PC-3 (cell line): ENCODE measurements at regions not wholly inside any gene's neighbourhood (a gene's known extent, or its start where the extent isn't known, plus 50 kb on each side); places are given as distances from the start of the nearest gene placed in this dataset.

Experiments used
- ATAC-seq: fragments of 200-7000 bp; cut with Tn5 transposase; 2 replicates; pipeline ENCODE4 v1.9.1; 2020; ENCODE audit warnings: mild to moderate bottlenecking, moderate library complexity
- BruUV-seq: library from RNA; stranded (reverse); fragments of 400-500 nt; replicated peaks from 2 replicates; lab custom pipeline; 2021; lab: Mats Ljungman, UMichigan
- CTCF ChIA-PET: fragments of 300-600 bp; sonication (Branson Sonifier 250); formaldehyde crosslinking; loops from one replicate; lab custom pipeline; 2022; ENCODE audit warnings: antibody characterized with exemption; lab: Charles Lee
- POLR2A ChIA-PET: fragments of 300-600 bp; sonication (Branson Sonifier 250); formaldehyde crosslinking; loops from one replicate; lab custom pipeline; 2022; ENCODE audit warnings: antibody characterized with exemption; ENCODE audit not compliant: unreplicated experiment; lab: Charles Lee
- DNase-seq: peaks from one replicate; pipeline ENCODE4 v3.0.0-alpha.2; 2015
- H2AFZ ChIP-seq: fragments of 300-600 bp; sonication (generic); 2 replicates; pipeline ENCODE4 v1.6.0; 2016; ENCODE audit warnings: antibody characterized with exemption, low read length
- H3F3A ChIP-seq: fragments of 300-600 bp; sonication (generic); one replicate; pipeline ENCODE4 v1.6.0; 2017; ENCODE audit warnings: antibody characterized with exemption, low read length, control low read depth, mild to moderate bottlenecking; ENCODE audit not compliant: unreplicated experiment
- H3K27ac ChIP-seq: fragments of 300-600 bp; sonication (generic); 2 replicates; pipeline ENCODE4 v1.5.1; 2016; ENCODE audit warnings: mild to moderate bottlenecking, low read length
- H3K27me3 ChIP-seq: fragments of 300-600 bp; sonication (generic); 2 replicates; pipeline ENCODE4 v1.6.1; 2016; ENCODE audit warnings: low read length, mixed read lengths
- H3K36me3 ChIP-seq: fragments of 300-600 bp; sonication (generic); 2 replicates; pipeline ENCODE4 v1.6.1; 2016; ENCODE audit warnings: low read depth, mixed run types, low read length, mixed read lengths
- H3K4me1 ChIP-seq: fragments of 300-600 bp; sonication (generic); 2 replicates; pipeline ENCODE4 v1.5.1; 2016; ENCODE audit warnings: low read length; ENCODE audit not compliant: insufficient read depth
- H3K4me2 ChIP-seq: fragments of 300-600 bp; sonication (generic); 2 replicates; pipeline ENCODE4 v1.6.0; 2016; ENCODE audit warnings: low read length
- H3K4me3 ChIP-seq: fragments of 300-600 bp; sonication (generic); 2 replicates; pipeline ENCODE4 v1.5.1; 2016; ENCODE audit warnings: mild to moderate bottlenecking, low read length, mixed read lengths
- H3K79me2 ChIP-seq: fragments of 300-600 bp; sonication (generic); 2 replicates; pipeline ENCODE4 v1.6.1; 2017; ENCODE audit warnings: low read length, mixed read lengths
- H3K9ac ChIP-seq: fragments of 300-600 bp; sonication (generic); 2 replicates; pipeline ENCODE4 v1.6.0; 2016; ENCODE audit warnings: mild to moderate bottlenecking, low read length
- H3K9me2 ChIP-seq: fragments of 300-600 bp; sonication (generic); replicated peaks from 2 replicates; pipeline ENCODE4 v1.6.1; 2016; ENCODE audit warnings: mixed run types, low read length, mixed read lengths
- H3K9me3 ChIP-seq: fragments of 300-600 bp; sonication (generic); 2 replicates; pipeline ENCODE4 v1.6.1; 2016; ENCODE audit warnings: low read length, mixed read lengths
- H4K20me1 ChIP-seq: fragments of 300-600 bp; sonication (generic); 2 replicates; pipeline ENCODE4 v1.6.1; 2016; ENCODE audit warnings: low read length, mixed read lengths
- CTCF ChIP-seq: fragments of 300-600 bp; sonication (generic); conservative IDR thresholded peaks from 2 replicates; pipeline ENCODE4 v1.5.1; 2017; ENCODE audit warnings: antibody characterized with exemption, low read depth, mild to moderate bottlenecking, low read length
- EZH2 ChIP-seq: fragments of 300-600 bp; sonication (generic); IDR thresholded peaks from one replicate; pipeline ENCODE4 v1.6.1; 2017; ENCODE audit warnings: antibody characterized with exemption, mild to moderate bottlenecking, low read length; ENCODE audit not compliant: unreplicated experiment
- EZH2phosphoT487 ChIP-seq: fragments of 300-600 bp; sonication (generic); IDR thresholded peaks from 2 replicates; pipeline ENCODE4 v1.6.1; 2018; ENCODE audit warnings: mild to moderate bottlenecking, antibody characterized with exemption, low read length, borderline replicate concordance
- intact Hi-C: fragments of 100-400 bp; cut with micrococcal nuclease; formaldehyde crosslinking; loops from 2 replicates; pipeline ENCODE4 v1.9.0; 2023

GRCh38 chr1:172895050-172895460, 155.7 kb downstream of the TNFSF18 start:
- POLR2A ChIA-PET = interaction anchor here (0.6 to 0.7 kb wide), 2 partner anchors 22 to 36 kb away, joined by 6 to 14 read pairs; no protein-coding TSS in a partner anchor
- Histone ChIP-seq H3K4me3 (peak overlapping the region; percentile 14; the same call in 1 of the 2 replicates), H3K79me2 (no peaks in the 10 kb centered on the region)

GRCh38 chr1:172895761-172896160, 155.0 kb downstream of the TNFSF18 start:
- H3K4me1 ChIP-seq = peaks cover 39% of the 10 kb centered on the region
- peak; percentile 48 for ATAC-seq
- intact Hi-C loops = no loop called here
- ChIA-PET POLR2A (interaction anchor here (0.6 to 0.7 kb wide), 4 partner anchors 21 to 786 kb away, joined by 6 to 14 read pairs (median 6); no protein-coding TSS in a partner anchor), CTCF (interaction anchor here (1.1 kb wide), 1 partner anchor 360 kb away, joined by 4 read pairs; no protein-coding TSS in a partner anchor)
- H2AFZ ChIP-seq = no peak overlapping the region
- H3K9me2 ChIP-seq = no peaks in the 10 kb centered on the region
- H3K4me3 ChIP-seq = no peak overlapping the region
- H3K9ac ChIP-seq = no peak overlapping the region
- H3F3A ChIP-seq = peaks cover 4% of the 10 kb centered on the region
- H4K20me1 ChIP-seq = no peaks in the 10 kb centered on the region
- TF ChIP-seq CTCF (no peak), EZH2 (no peak), EZH2phosphoT487 (no peak)
- no peaks in the 10 kb centered on the region for H3K9me3 ChIP-seq
- no peaks in the 10 kb centered on the region for H3K79me2 ChIP-seq
- H3K4me2 ChIP-seq = peak overlapping the region; percentile 36; the same call in 1 of the 2 replicates
- peak overlapping the region; percentile 0 for H3K27ac ChIP-seq
- BruUV-seq = no TSS peak
- no peaks in the 10 kb centered on the region for H3K27me3 ChIP-seq
- H3K36me3 ChIP-seq = no peaks in the 10 kb centered on the region
- peak; percentile 89 for DNase-seq

More at GRCh38 chr1:172895050-172895460, 155.7 kb downstream of the TNFSF18 start:
- Histone ChIP-seq H3F3A (peaks cover 4% of the 10 kb centered on the region), H3K9ac (no peak overlapping the region), H3K27me3 (no peaks in the 10 kb centered on the region), H3K36me3 (no peaks in the 10 kb centered on the region), H3K27ac (no peak overlapping the region), H3K4me2 (peak overlapping the region; percentile 36), H4K20me1 (no peaks in the 10 kb centered on the region), H3K9me2 (no peaks in the 10 kb centered on the region), H3K4me1 (peaks cover 39% of the 10 kb centered on the region), H2AFZ (peak overlapping the region; percentile 21), H3K9me3 (no peaks in the 10 kb centered on the region)
- intact Hi-C loops = no loop called here
- peak; percentile 66 for ATAC-seq
- CTCF ChIA-PET = interaction anchor here (0.5 to 1.1 kb wide), 2 partner anchors 360 to 451 kb away, joined by 3 to 4 read pairs; no protein-coding TSS in a partner anchor
- DNase-seq = peak; percentile 54
- BruUV-seq = no TSS peak
- TF ChIP-seq CTCF = no peak
- TF ChIP-seq EZH2phosphoT487 = no peak
- no peak for TF ChIP-seq EZH2

GRCh38 chr1:172897738-172898137, 153.0 kb downstream of the TNFSF18 start:
- peak; percentile 74 for DNase-seq
- ATAC-seq = peak; percentile 15; the same call in 1 of the 2 replicates
- Histone ChIP-seq H3K79me2 (no peaks in the 10 kb centered on the region), H3K27me3 (no peaks in the 10 kb centered on the region), H3K9me3 (no peaks in the 10 kb centered on the region), H3K4me1 (peaks cover 48% of the 10 kb centered on the region), H3K27ac (no peak overlapping the region), H3K9ac (no peak overlapping the region), H4K20me1 (no peaks in the 10 kb centered on the region), H3K36me3 (no peaks in the 10 kb centered on the region), H3K4me3 (no peak overlapping the region), H3K9me2 (no peaks in the 10 kb centered on the region), H3K4me2 (no peak overlapping the region), H2AFZ (no peak overlapping the region), H3F3A (peaks cover 10% of the 10 kb centered on the region)
- intact Hi-C loops = no loop called here
- ChIA-PET CTCF (no interaction called here), POLR2A (interaction anchor here (0.6 kb wide), 1 partner anchor 288 kb away, joined by 4 read pairs; no protein-coding TSS in a partner anchor)
- TF ChIP-seq EZH2 (no peak), EZH2phosphoT487 (no peak), CTCF (no peak)
- BruUV-seq = no TSS peak
